HG03354 (cell line): ENCODE measurements at regions not wholly inside any gene's neighbourhood (a gene's known extent, or its start where the extent isn't known, plus 50 kb on each side); places are given as distances from the start of the nearest gene placed in this dataset.

Source experiments
- ATAC-seq: cut with Tn5 transposase; IDR thresholded peaks from one replicate; pipeline ENCODE4 v1.9.1; 2021; ENCODE audit warnings: mild to moderate bottlenecking; ENCODE audit not compliant: unreplicated experiment, poor library complexity, severe bottlenecking

GRCh38 chr14:101394374-101394773, 166.9 kb upstream of the DIO3 start:
- ATAC-seq: no peak

GRCh38 chr14:101395779-101396178, 165.5 kb upstream of the DIO3 start:
- no peak for ATAC-seq

DNA sequence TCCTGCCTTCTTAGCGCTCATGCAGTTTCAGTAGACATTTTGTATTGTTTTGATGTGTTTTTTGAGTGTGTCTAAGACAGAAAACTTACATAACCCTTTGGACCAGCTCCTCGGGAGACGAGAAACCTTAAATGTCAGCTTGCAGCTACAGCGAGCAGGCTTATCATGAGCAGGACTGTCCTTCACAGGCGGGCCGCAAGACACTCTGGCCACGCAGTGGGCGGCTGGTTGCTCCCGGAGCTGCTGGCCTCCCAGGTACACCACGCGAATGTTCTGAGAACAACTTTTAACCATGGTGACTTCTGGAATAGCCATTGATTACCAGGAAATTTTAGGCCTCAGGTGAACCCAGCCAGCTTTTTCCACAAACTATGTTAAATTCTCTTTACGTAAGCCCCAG, 164.1 kb upstream of the DIO3 start:
- no peak for ATAC-seq

- no peak for ATAC-seq
These were observed 163.3 kb upstream of the DIO3 start for GRCh38 chr14:101398011-101398410.

- no peak for ATAC-seq
These were observed 161.4 kb upstream of the DIO3 start for GRCh38 chr14:101399737-101400517.

GRCh38 chr14:101400830-101401229, 160.5 kb upstream of the DIO3 start:
- no peak for ATAC-seq

DNA sequence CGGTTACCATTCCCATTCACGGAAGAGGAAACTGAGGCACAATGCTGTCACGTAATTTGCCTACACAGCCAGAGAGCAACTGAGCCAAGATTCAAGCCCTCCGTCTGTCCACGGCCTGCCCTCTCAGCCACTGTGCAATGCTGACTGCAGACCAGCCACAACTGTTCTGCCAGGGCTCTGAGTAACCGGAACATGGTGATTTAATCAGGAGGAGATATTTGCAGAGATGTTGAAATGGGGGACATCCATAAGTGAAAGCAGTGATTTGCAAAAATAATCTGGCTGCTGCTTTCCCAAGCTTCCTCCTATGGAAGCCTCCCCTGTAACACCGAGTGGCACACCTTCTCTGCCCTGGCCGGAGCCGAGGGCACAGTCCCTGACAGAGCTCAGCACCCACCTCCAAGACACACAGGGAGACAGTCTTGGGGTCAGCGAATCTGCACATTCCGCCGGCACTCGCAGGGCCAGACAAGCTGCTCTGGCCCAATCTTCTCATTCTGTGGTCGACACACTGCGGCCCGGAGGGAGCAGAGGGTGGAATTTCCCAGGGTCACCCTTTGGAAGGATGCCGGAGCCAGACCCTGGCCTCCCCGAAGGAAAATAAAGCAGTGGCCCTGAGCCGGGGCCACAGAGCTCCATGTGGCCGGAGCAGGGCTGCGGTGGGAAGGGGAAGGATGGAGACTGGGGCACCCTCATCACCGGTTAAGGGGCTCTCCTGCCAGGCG, 158.2 kb upstream of the DIO3 start:
- ATAC-seq: no peak

- no peak for ATAC-seq
These were observed 156.7 kb upstream of the DIO3 start for GRCh38 chr14:101404426-101405170.

- ATAC-seq: no peak
These were observed 156.0 kb upstream of the DIO3 start for GRCh38 chr14:101405171-101405883.

GRCh38 chr14:101406921-101407320, 154.4 kb upstream of the DIO3 start:
- no peak for ATAC-seq

GRCh38 chr14:101407328-101407727, 154.0 kb upstream of the DIO3 start:
- ATAC-seq: no peak

DNA sequence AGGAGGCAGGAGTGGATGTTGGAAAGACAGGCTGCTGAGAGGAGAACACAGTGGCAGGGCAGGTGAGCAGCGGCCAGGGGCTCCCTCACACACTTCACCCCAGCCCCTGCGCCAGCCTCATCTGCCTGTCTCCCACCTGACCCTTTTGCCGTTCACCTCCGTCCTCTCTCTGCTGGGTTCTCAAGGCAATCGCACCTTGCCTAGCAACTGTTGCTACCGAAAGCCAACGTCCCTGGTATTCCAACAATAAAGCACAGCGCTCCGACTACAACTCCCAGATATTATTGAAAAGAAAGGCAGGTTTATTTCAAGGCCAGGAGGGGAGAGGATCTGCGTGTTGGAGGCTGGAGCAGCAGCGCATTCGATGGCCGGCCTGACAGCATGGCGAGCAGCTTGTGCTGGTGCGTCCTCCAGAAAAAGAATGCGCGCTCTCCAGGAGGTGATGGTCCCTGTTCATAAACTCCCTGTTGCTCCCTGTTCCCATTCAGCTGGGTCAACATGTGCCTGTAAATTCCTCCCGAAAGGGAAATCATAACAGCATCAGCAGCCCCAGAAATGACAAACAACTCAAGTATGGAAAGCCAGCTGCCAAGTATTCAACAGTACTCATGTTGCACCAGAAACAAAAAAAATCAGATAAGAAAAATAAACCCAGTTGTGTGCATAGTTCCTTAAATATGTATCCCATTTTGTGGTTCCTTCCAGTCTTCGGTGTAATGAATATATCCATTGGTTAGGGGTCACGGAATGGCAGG, 153.0 kb upstream of the DIO3 start:
- no peak for ATAC-seq

DNA sequence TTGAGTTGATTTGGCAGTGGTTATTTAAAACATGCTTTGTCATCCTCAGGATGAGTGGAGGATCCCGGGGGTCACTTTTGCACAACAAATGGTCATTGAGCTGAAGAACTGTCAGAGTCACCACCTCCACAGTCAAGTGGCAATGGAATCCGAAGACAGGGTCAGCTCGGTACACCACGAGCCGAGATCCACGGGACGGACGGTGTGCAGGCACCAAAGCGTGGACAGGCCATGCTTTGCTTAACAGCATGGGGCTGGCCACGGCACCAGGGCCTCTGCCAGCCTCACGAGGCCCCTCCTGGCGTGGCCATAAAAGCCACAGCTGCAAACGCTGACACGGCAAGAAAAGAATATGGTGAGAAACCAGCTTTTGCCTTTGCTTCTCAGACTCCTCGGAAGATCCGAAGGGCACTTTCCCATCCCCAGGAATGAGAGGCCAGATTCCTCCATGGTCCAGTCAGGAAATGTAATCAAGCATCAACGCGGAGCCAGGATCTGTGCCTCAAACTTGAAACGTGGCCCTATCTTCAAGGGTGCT, 152.2 kb upstream of the DIO3 start:
- ATAC-seq: no peak

DNA sequence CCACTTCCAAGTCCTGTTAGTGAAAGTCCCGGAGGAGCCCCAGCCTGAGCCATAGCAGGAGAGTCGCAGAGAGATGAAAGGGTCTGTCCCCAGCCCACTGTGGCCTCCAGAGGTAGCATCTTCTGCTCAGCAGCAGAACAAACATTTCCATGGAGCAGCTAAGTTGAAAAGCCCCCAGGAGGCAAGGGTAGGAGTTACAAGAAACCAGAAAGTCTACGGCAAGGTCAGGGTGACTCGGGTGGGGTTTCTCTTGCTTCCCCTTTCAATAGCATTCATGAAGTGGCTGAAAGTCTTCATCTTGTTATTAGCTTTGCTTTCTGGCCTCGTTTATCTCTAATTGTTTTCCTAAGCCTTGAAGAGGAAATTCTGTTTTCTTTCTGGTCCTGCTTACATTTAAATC, 151.2 kb upstream of the DIO3 start:
- no peak for ATAC-seq

DNA sequence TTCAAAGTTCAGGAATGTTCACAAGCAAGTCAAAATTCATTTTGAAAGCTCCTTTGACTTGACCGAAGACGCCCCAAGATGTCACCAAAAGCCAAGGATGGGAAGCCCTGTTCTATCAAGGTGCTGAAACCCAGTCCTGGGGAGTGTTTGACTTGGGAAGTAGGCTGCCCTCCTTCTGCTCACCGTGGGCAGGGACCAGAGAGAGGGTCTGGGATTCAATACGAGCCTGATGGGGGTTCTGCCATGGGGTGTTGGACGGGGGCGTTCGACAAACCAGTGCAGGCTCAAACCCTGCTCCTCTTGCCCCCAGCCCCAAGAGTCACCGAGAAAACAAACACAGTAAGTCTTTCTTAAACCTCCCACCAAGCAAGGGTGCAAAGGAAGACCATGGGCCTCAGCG, 150.1 kb upstream of the DIO3 start:
- ATAC-seq: no peak

DNA sequence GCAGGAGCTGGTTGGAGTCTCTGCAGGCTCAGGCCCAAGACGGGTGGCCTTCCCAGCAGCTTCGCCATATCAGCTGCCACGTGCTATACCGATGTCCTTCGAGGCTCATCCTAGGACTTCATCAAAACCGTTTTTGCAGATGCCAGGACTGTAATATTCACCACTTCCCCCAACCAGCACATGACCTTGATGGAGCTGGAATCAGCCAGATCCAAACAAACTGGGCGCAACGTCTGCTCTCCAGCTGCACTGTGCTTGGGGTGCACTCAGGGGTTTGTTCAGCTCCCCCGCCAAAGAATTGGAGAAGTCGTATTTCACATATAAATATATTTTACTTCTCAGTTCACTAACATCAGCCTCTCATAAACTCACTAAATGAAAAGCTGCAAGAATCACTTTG, 149.5 kb upstream of the DIO3 start:
- ATAC-seq: no peak

DNA sequence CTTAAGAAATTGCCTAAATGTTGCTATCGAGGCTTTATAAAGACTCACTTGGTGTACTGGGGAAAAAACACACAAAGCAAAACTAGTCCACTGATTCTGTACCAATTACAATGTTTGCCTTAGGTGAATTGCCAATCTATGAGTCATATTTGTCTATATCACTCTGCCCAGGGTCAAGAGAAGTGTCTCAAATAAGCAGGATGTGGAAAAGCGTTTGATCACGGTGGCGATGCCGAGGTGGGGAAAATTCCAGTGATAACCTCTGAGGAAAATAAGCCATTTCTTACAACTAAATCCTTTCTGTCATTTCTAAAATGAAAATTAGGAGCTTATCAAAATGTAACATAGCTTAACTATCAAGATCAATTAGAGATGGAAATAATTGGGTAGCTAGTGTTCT, 148.6 kb upstream of the DIO3 start:
- no peak for ATAC-seq

GRCh38 chr14:101417434-101417833, 143.9 kb upstream of the DIO3 start:
- ATAC-seq: no peak

DNA sequence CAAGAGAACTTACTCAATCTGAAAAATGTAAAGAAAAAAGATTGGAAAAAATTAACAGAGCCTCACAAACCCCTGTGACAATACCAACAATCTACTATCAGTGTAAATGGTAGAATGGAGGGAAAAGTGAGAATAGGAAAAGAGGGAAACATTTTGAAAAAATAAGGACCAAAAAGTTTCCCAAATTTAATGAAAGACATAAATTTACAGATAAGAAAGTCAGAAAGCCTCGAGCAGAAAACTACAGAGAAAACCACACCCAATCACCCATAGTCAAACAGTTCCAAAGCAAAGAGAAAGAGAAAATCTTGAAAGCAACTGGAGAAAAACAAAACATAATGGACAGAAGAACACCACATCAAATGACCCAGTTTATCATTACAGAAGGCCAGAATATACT, 142.7 kb upstream of the DIO3 start:
- no peak for ATAC-seq
